ENCODE measurements at regions not wholly inside any gene's neighbourhood (a gene's known extent, or its start where the extent isn't known, plus 50 kb on each side); places are given as distances from the start of the nearest gene placed in this dataset.
"Not testable (repeated sequence)": the region's sequence is repeated elsewhere in the genome, so short reads cannot be mapped to it uniquely, and the experiment has no call there.

DNA sequence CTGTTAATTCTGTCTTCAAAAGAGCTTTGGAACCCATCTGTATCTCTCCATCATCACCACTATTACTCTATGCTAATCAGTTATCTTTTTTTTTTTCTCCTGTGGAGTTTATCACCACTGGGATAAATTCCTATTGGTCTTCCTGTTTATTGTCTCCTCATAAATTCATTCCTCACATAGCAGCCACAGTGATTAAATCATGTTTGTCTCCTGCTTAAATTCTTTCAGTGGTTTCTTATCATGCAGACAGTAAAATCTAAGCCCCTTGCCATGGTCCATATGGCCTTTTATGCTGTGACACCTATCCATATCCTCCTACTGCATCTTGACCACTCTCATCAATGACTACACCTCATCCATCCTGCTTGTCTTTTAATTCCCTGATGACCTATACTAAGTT lies 239.8 kb upstream of the ZEB2 start:
- intact Hi-C loops (cut with micrococcal nuclease; ENCODE audit: unreplicated experiment), result no loop called here
- Histone ChIP-seq H3K9me3 (ENCODE audit: low read depth, low read length, poor library complexity, severe bottlenecking) (no peaks in the 10 kb centered on the region), H3K27ac (ENCODE audit: low read depth, low read length, poor library complexity, severe bottlenecking) (no peak overlapping the region), H3K4me1 (ENCODE audit: insufficient read depth, low read length, poor library complexity, severe bottlenecking) (no peaks in the 10 kb centered on the region), H3K36me3 (ENCODE audit: insufficient read depth, low read length, poor library complexity, severe bottlenecking) (no peaks in the 10 kb centered on the region), H3K27me3 (replicated peaks; ENCODE audit: insufficient read depth, low read depth, low read length, poor library complexity) (no peaks in the 10 kb centered on the region), H3K4me3 (ENCODE audit: low read depth, low read length, poor library complexity, severe bottlenecking) (no peak overlapping the region)
- ChIA-PET CTCF (no interaction called here), POLR2A (ENCODE audit: low non-redundant PET) (no interaction called here)
- TF ChIP-seq, protein P1, sequence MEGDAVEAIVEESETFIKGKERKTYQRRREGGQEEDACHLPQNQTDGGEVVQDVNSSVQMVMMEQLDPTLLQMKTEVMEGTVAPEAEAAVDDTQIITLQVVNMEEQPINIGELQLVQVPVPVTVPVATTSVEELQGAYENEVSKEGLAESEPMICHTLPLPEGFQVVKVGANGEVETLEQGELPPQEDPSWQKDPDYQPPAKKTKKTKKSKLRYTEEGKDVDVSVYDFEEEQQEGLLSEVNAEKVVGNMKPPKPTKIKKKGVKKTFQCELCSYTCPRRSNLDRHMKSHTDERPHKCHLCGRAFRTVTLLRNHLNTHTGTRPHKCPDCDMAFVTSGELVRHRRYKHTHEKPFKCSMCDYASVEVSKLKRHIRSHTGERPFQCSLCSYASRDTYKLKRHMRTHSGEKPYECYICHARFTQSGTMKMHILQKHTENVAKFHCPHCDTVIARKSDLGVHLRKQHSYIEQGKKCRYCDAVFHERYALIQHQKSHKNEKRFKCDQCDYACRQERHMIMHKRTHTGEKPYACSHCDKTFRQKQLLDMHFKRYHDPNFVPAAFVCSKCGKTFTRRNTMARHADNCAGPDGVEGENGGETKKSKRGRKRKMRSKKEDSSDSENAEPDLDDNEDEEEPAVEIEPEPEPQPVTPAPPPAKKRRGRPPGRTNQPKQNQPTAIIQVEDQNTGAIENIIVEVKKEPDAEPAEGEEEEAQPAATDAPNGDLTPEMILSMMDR (conservative IDR thresholded peaks at IDR 0.05; ENCODE audit: low read depth, low read length), result no peak
- TF ChIP-seq EZH2 (IDR thresholded peaks at IDR 0.05; ENCODE audit: borderline replicate concordance, low read depth, low read length, poor library complexity, severe bottlenecking), result no peak
- DNase-seq (ENCODE audit: low spot score), result no peak
- BruUV-seq (replicated peaks), result no TSS peak

DNA sequence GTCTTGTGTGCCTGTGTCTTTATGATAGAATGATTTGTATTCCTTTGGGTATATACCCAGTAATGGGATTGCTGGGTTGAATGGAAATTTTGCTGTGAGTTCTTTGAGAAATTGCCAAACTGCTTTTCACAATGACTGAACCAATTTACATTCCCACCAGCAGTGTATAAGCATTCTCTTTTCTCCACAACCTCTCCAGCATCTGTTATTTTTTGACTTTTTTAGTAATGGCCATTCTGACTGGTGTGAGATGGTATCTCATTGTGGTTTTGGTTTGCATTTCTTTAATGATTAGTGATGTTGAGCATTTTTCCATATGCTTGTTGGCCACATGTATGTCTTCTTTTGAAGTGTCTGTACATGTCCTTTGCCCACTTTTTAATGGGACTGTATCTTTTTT lies 238.3 kb upstream of the ZEB2 start:
- POLR2A ChIA-PET (ENCODE audit: low non-redundant PET); H3K36me3 ChIP-seq (ENCODE audit: insufficient read depth, low read length, poor library complexity, severe bottlenecking); H3K27ac ChIP-seq (ENCODE audit: low read depth, low read length, poor library complexity, severe bottlenecking); CTCF ChIA-PET; intact Hi-C loops (cut with micrococcal nuclease; ENCODE audit: unreplicated experiment); H3K4me1 ChIP-seq (ENCODE audit: insufficient read depth, low read length, poor library complexity, severe bottlenecking); H3K4me3 ChIP-seq (ENCODE audit: low read depth, low read length, poor library complexity, severe bottlenecking); H3K9me3 ChIP-seq (ENCODE audit: low read depth, low read length, poor library complexity, severe bottlenecking); H3K27me3 ChIP-seq (replicated peaks; ENCODE audit: insufficient read depth, low read depth, low read length, poor library complexity); DNase-seq (ENCODE audit: low spot score); BruUV-seq (replicated peaks): not testable (repeated sequence)

DNA sequence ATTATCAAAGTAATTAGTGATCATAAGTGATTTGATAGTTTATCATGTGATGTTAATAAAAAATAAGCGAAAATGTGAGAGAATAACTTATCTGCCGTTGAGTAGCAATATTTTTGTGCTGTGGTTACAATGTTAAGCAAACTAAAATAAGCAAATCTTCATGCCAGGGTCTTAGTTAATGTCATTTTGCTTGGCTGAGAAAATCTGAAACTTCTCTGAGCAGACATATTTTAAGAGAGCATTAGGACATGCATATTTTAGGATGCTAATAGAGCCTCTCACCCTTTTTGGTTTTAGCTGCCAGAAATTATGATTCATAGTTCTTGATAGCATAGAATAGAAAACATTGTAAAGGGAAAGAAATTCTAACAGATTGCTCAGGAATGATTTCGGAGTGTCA lies 233.5 kb upstream of the ZEB2 start:
- no peaks in the 10 kb centered on the region for H3K27me3 ChIP-seq (replicated peaks; ENCODE audit: insufficient read depth, low read depth, low read length, poor library complexity)
- BruUV-seq (replicated peaks), result no TSS peak
- TF ChIP-seq EZH2 (IDR thresholded peaks at IDR 0.05; ENCODE audit: borderline replicate concordance, low read depth, low read length, poor library complexity, severe bottlenecking), result no peak
- TF ChIP-seq, protein P1 (conservative IDR thresholded peaks at IDR 0.05; ENCODE audit: low read depth, low read length), result no peak
- intact Hi-C loops (cut with micrococcal nuclease; ENCODE audit: unreplicated experiment), result no loop called here
- no peak overlapping the region for H3K4me3 ChIP-seq (ENCODE audit: low read depth, low read length, poor library complexity, severe bottlenecking)
- no peak for DNase-seq (ENCODE audit: low spot score)
- ChIA-PET POLR2A (ENCODE audit: low non-redundant PET) (no interaction called here), CTCF (no interaction called here)
- H3K36me3 ChIP-seq (ENCODE audit: insufficient read depth, low read length, poor library complexity, severe bottlenecking), result no peaks in the 10 kb centered on the region
- H3K27ac ChIP-seq (ENCODE audit: low read depth, low read length, poor library complexity, severe bottlenecking), result no peak overlapping the region
- no peaks in the 10 kb centered on the region for H3K4me1 ChIP-seq (ENCODE audit: insufficient read depth, low read length, poor library complexity, severe bottlenecking)
- peaks cover 16% of the 10 kb centered on the region for H3K9me3 ChIP-seq (ENCODE audit: low read depth, low read length, poor library complexity, severe bottlenecking)

DNA sequence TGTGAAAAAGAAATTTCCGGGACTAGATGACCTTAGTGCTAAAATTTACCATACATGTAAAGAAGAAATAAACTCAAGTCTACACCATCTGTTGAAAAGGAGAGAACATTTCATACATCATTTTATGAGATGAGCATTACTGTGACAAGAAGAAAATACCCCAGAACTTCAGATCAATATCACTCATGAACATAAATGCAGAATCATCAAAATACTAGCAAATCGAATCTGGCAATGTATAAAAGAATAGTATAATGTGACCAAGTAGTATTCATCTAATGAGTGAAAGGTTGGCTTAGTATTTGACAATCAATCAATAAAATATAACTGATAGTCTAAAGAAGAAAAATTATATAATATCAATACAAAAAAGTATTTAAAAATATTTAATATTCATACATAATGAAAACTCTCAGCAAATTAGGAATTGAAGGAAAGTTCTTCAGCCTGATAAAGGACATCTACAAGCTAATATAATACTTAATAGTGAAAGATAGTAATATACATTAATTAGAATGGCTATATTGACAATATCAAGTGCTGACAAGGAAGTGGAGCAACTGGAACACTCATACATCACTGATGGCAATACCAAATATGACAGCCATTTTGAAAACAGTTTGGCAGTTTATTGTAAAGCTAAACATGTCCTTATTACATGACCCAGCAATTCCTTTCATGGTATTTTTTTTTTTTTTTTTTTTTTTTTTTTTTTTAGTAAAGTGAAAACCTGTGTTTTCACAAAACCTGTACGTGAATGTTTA lies 231.4 kb upstream of the ZEB2 start:
- H3K27ac ChIP-seq (ENCODE audit: low read depth, low read length, poor library complexity, severe bottlenecking), result no peak overlapping the region
- H3K9me3 ChIP-seq (ENCODE audit: low read depth, low read length, poor library complexity, severe bottlenecking), result peaks cover 26% of the 10 kb centered on the region
- TF ChIP-seq, protein P1 (conservative IDR thresholded peaks at IDR 0.05; ENCODE audit: low read depth, low read length), result no peak
- no peak for TF ChIP-seq EZH2 (IDR thresholded peaks at IDR 0.05; ENCODE audit: borderline replicate concordance, low read depth, low read length, poor library complexity, severe bottlenecking)
- no peaks in the 10 kb centered on the region for H3K4me1 ChIP-seq (ENCODE audit: insufficient read depth, low read length, poor library complexity, severe bottlenecking)
- DNase-seq (ENCODE audit: low spot score), result no peak
- no peak overlapping the region for H3K4me3 ChIP-seq (ENCODE audit: low read depth, low read length, poor library complexity, severe bottlenecking)
- ChIA-PET CTCF (no interaction called here), POLR2A (ENCODE audit: low non-redundant PET) (no interaction called here)
- H3K36me3 ChIP-seq (ENCODE audit: insufficient read depth, low read length, poor library complexity, severe bottlenecking), result no peaks in the 10 kb centered on the region
- no TSS peak for BruUV-seq (replicated peaks)
- H3K27me3 ChIP-seq (replicated peaks; ENCODE audit: insufficient read depth, low read depth, low read length, poor library complexity), result no peaks in the 10 kb centered on the region
- intact Hi-C loops (cut with micrococcal nuclease; ENCODE audit: unreplicated experiment), result no loop called here
